OCI-LY3 (cell line): ENCODE measurements at regions not wholly inside any gene's neighbourhood (a gene's known extent, or its start where the extent isn't known, plus 50 kb on each side); places are given as distances from the start of the nearest gene placed in this dataset.

Experiments used
- H2AFZ ChIP-seq: fragments of 200-600, 300-600 bp; shearing (Covaris generic); 2 replicates; pipeline ENCODE4 v1.6.0; 2014; ENCODE audit warnings: antibody characterized with exemption, low read depth, low read length
- H3K27ac ChIP-seq: fragments of 200-600, 300-600 bp; sonication (generic); 2 replicates; pipeline ENCODE4 v1.5.1; 2014; ENCODE audit warnings: mild to moderate bottlenecking, low read length, moderate library complexity, mixed read lengths
- H3K27me3 ChIP-seq: fragments of 200-600, 300-600 bp; sonication (generic); 2 replicates; pipeline ENCODE4 v1.6.1; 2014; ENCODE audit warnings: low read depth, low read length, mixed read lengths
- H3K36me3 ChIP-seq: fragments of 200-600, 300-600 bp; sonication (generic); replicated peaks from 2 replicates; pipeline ENCODE3; 2014; ENCODE audit warnings: low read depth, low read length, mixed read lengths
- H3K4me1 ChIP-seq: fragments of 300-600, 200-600 bp; sonication (generic); 2 replicates; pipeline ENCODE4 v1.6.1; 2014; ENCODE audit warnings: low read length, mixed read lengths
- H3K4me2 ChIP-seq: fragments of 200-600, 300-600 bp; sonication (generic); 2 replicates; pipeline ENCODE4 v1.6.1; 2014; ENCODE audit warnings: low read length, mixed read lengths
- H3K4me3 ChIP-seq: fragments of 300-600, 200-600 bp; sonication (generic); 2 replicates; pipeline ENCODE4 v1.5.1; 2014; ENCODE audit warnings: antibody characterized with exemption, mild to moderate bottlenecking, low read length, moderate library complexity
- H3K79me2 ChIP-seq: fragments of 300-600, 200-600 bp; shearing (Covaris generic); 2 replicates; pipeline ENCODE4 v1.6.1; 2014; ENCODE audit warnings: mild to moderate bottlenecking, low read length, mixed read lengths
- H3K9ac ChIP-seq: fragments of 300-600, 200-600 bp; shearing (Covaris generic); 2 replicates; pipeline ENCODE4 v1.6.0; 2014; ENCODE audit warnings: mild to moderate bottlenecking, low read length, moderate library complexity
- H3K9me3 ChIP-seq: fragments of 200-600, 300-600 bp; shearing (Covaris generic); 2 replicates; pipeline ENCODE4 v1.6.1; 2014; ENCODE audit warnings: low read length, mixed read lengths; ENCODE audit not compliant: insufficient read depth
- H4K20me1 ChIP-seq: fragments of 200-600, 300-600 bp; sonication (generic); 2 replicates; pipeline ENCODE4 v1.6.1; 2016; ENCODE audit warnings: low read length, mixed read lengths; ENCODE audit not compliant: insufficient read depth
- EZH2phosphoT487 ChIP-seq: fragments of 200-600 bp; shearing (Covaris generic); IDR thresholded peaks from 2 replicates; pipeline ENCODE4 v1.6.1; 2018; ENCODE audit warnings: antibody characterized with exemption, mixed run types, low read depth
- TF ChIP-seq, protein P1 (sequence below): fragments of 200-600, 300-600 bp; sonication (generic); IDR thresholded peaks from 2 replicates; pipeline ENCODE4 v1.5.1; 2014; ENCODE audit warnings: antibody characterized with exemption, low read length, low read depth

DNA sequence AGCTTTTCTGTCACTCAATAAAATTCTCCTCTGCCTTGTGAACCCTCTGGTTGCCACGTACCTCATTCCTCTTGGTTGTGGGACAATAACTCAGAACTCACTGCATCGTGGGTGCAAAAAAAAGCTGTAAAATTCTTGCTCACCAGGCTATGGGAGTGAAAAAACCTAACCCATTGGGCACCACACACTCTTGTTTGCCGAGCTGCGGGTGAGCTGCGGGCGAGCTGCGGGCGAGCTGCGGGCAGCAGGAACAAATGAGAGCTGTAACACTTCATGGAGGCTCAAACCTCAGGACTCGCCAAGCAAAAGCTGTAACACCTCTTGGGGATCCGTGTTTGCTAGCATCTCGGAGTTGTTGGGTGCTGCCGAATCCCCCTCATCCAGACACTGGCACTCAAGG lies 641.3 kb upstream of the CHRM3 start:
- Histone ChIP-seq H3K4me3 (no peak overlapping the region), H4K20me1 (no peaks in the 10 kb centered on the region), H3K36me3 (no peaks in the 10 kb centered on the region), H3K9me3 (peaks cover 16% of the 10 kb centered on the region; the same call in 1 of the 2 replicates), H3K27me3 (no peaks in the 10 kb centered on the region), H3K9ac (no peak overlapping the region), H2AFZ (no peak overlapping the region), H3K4me1 (no peaks in the 10 kb centered on the region), H3K27ac (no peak overlapping the region), H3K4me2 (no peak overlapping the region), H3K79me2 (no peaks in the 10 kb centered on the region)
- no peak for TF ChIP-seq EZH2phosphoT487
- TF ChIP-seq, protein P1, sequence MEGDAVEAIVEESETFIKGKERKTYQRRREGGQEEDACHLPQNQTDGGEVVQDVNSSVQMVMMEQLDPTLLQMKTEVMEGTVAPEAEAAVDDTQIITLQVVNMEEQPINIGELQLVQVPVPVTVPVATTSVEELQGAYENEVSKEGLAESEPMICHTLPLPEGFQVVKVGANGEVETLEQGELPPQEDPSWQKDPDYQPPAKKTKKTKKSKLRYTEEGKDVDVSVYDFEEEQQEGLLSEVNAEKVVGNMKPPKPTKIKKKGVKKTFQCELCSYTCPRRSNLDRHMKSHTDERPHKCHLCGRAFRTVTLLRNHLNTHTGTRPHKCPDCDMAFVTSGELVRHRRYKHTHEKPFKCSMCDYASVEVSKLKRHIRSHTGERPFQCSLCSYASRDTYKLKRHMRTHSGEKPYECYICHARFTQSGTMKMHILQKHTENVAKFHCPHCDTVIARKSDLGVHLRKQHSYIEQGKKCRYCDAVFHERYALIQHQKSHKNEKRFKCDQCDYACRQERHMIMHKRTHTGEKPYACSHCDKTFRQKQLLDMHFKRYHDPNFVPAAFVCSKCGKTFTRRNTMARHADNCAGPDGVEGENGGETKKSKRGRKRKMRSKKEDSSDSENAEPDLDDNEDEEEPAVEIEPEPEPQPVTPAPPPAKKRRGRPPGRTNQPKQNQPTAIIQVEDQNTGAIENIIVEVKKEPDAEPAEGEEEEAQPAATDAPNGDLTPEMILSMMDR = no peak

DNA sequence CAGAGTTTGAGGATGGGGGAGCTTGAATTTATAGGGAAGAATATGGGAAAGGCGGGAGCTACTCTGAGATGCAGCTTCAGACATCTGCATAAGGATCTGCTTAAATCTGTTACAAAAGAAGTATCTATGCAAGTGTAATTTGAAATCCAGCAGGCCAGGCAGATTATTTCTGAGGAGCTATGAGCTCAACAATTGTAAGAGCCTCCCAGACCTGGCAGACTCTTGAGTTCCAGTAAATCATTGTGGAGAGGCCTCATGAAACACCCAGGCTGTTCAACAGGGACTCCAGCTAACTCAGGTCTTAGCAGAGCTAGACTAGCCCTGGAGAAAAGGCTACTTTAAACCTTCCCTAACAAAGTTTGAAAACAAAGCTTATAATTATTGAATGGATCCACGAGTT lies 647.5 kb upstream of the CHRM3 start:
- TF ChIP-seq, protein P1 = no peak
- no peak for TF ChIP-seq EZH2phosphoT487
- Histone ChIP-seq H3K79me2 (no peaks in the 10 kb centered on the region), H3K27ac (no peak overlapping the region), H2AFZ (no peak overlapping the region), H3K9me3 (no peaks in the 10 kb centered on the region), H3K4me1 (no peaks in the 10 kb centered on the region), H3K4me2 (no peak overlapping the region), H3K27me3 (no peaks in the 10 kb centered on the region), H3K9ac (no peak overlapping the region), H3K4me3 (no peak overlapping the region), H4K20me1 (no peaks in the 10 kb centered on the region), H3K36me3 (no peaks in the 10 kb centered on the region)

DNA sequence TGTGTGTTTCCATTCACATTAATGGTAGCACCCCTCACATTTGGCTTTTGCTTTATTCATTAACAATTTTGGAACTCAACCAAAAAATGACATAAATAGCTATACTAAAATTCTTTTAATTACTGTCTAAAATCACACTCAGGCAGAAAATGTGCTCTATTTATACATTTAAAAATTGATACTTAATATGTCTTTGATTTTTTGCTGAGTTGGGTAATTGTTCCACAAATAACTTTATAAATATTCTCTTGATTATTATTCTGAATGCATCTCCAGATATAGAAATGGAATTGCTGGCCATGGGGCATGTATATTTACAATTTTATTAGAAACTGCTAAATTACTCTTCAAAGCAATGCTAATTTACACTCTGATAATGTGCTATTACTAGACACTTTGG lies 658.7 kb upstream of the CHRM3 start:
- Histone ChIP-seq H3K9ac (no peak overlapping the region), H3K27ac (no peak overlapping the region), H3K4me3 (no peak overlapping the region), H3K9me3 (no peaks in the 10 kb centered on the region), H3K36me3 (no peaks in the 10 kb centered on the region), H3K27me3 (no peaks in the 10 kb centered on the region), H3K79me2 (no peaks in the 10 kb centered on the region), H3K4me1 (peaks cover 6% of the 10 kb centered on the region; the same call in 1 of the 2 replicates), H4K20me1 (no peaks in the 10 kb centered on the region), H2AFZ (no peak overlapping the region), H3K4me2 (no peak overlapping the region)
- no peak for TF ChIP-seq EZH2phosphoT487
- TF ChIP-seq, protein P1 = no peak

DNA sequence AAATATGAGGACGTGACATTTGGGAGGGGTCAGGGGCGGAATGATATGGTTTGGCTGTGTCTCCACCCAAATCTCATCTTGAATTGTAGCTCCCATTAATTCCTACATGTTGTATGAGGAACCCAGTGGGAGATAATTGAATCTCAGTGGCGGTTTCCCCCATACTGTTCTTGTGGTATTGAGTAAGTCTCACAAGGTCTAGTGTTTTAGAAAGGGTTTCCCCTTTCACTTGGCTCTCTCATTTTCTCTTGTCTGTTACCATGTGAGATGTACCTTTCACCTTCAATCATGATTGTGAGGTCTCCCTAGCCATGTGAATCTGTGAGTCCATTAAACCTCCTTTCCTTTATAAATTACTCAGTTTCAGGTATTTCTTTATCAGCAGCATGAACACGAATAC lies 663.6 kb upstream of the CHRM3 start:
- Histone ChIP-seq H3K9ac (no peak overlapping the region), H3K4me3 (no peak overlapping the region), H4K20me1 (no peaks in the 10 kb centered on the region), H3K27me3 (no peaks in the 10 kb centered on the region), H3K27ac (no peak overlapping the region), H2AFZ (no peak overlapping the region), H3K4me2 (peak overlapping the region; percentile 18; the same call in 1 of the 2 replicates), H3K9me3 (no peaks in the 10 kb centered on the region), H3K36me3 (no peaks in the 10 kb centered on the region), H3K4me1 (peaks cover 7% of the 10 kb centered on the region; the same call in 1 of the 2 replicates), H3K79me2 (no peaks in the 10 kb centered on the region)
- no peak for TF ChIP-seq EZH2phosphoT487
- TF ChIP-seq, protein P1 = no peak
